Vagina (tissue), 2 donors: ENCODE measurements at regions not wholly inside any gene's neighbourhood (a gene's known extent, or its start where the extent isn't known, plus 50 kb on each side); places are given as distances from the start of the nearest gene placed in this dataset.

Experiments used
- DNase-seq, 2 donors: peaks; one replicate each; pipeline ENCODE4 v3.0.0-alpha.2; 2017; ENCODE audit errors: extremely low spot score in 2 of 2
- H3K27ac ChIP-seq: fragments of 200-600 bp; sonication (generic); one replicate; pipeline ENCODE4 v1.5.1; 2019
- H3K27me3 ChIP-seq: fragments of 200-600 bp; sonication (generic); one replicate; pipeline ENCODE4 v1.5.1; 2019
- H3K36me3 ChIP-seq, 2 donors: fragments of 200-600 bp; sonication (generic); one replicate each; pipeline ENCODE4 v1.5.1; 2017 to 2019
- H3K4me1 ChIP-seq: fragments of 200-600 bp; sonication (generic); one replicate; pipeline ENCODE4 v1.5.1; 2019
- H3K4me3 ChIP-seq, 2 donors: fragments of 200-600 bp; sonication (generic); 1 replicate in 1 of 2; 2 replicates in 1 of 2; pipeline ENCODE4 v1.5.1; 2016 to 2019
- H3K9me3 ChIP-seq: fragments of 200-600 bp; sonication (generic); one replicate; pipeline ENCODE4 v1.5.1; 2019
- CTCF ChIP-seq, 3 experiments: fragments of 450-650 bp in 2 of 3; fragments of 200-600 bp in 1 of 3; sonication (generic) in 1 of 3; IDR thresholded peaks; one replicate each; pipeline ENCODE4 v1.5.1; 2017 to 2019; ENCODE audit warnings: antibody characterized with exemption in 3 of 3, mild to moderate bottlenecking in 2 of 3, moderate library complexity in 2 of 3
- POLR2A ChIP-seq, 2 donors: fragments of 450-650 bp; IDR thresholded peaks; one replicate each; pipeline ENCODE4 v1.6.1; 2017; ENCODE audit warnings: antibody characterized with exemption in 2 of 2, mild to moderate bottlenecking in 2 of 2, moderate library complexity in 2 of 2
- POLR2AphosphoS5 ChIP-seq, 2 donors: sonication (generic); formaldehyde crosslinking; IDR thresholded peaks; one replicate each; pipeline ENCODE4 v1.9.0; 2017; ENCODE audit warnings: antibody characterized with exemption in 2 of 2, mild to moderate bottlenecking in 2 of 2, low read depth in 1 of 2; ENCODE audit not compliant: insufficient read depth in 1 of 2
- intact Hi-C: fragments of 100-400 bp; cut with DNase I; formaldehyde crosslinking; loops from one replicate; pipeline ENCODE4 v1.15.1; 2023

DNA sequence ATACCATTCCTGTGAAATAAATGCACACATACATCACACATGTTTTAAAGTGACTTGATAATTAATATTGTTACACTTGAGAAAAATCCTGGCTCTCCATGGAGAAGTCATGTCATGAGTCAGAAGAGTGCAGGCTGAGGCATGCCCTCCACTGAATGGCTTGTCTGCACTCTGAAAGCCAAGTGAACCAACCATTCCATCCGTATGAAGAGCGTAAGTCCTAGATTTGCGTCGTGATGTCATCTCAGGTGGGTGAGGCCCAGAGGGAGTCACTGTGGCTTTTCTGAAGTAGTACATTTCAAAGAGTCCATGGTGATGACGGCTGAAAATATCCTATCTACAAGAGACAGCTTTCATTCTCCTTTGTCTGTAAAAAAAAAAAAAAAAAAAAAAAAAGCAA lies 83.5 kb upstream of the IRX5 start:
- H3K27ac ChIP-seq, result no peak overlapping the region

GRCh38 chr16:54846766-54847165 lies 83.9 kb upstream of the IRX5 start:
- intact Hi-C loops, result no loop called here
- H3K4me3 ChIP-seq, result no peak overlapping the region
- H3K27ac ChIP-seq, result no peak overlapping the region

More for the DNA sequence above, 83.5 kb upstream of the IRX5 start:
- Histone ChIP-seq H3K9me3 (peaks cover 9% of the 10 kb centered on the region), H3K27me3 (no peaks in the 10 kb centered on the region), H3K4me1 (peaks cover 7% of the 10 kb centered on the region), H3K4me3 (no peak overlapping the region), H3K36me3 (no peaks in the 10 kb centered on the region)
- intact Hi-C loops, result no loop called here
- TF ChIP-seq CTCF (IDR thresholded peaks at IDR 0.05) (no peak), POLR2AphosphoS5 (IDR thresholded peaks at IDR 0.05; ENCODE audit: insufficient read depth in 1 of 2, low read depth in 1 of 2) (peak in 1 of 2 donors; percentile 73)
- DNase-seq, result no peak

DNA sequence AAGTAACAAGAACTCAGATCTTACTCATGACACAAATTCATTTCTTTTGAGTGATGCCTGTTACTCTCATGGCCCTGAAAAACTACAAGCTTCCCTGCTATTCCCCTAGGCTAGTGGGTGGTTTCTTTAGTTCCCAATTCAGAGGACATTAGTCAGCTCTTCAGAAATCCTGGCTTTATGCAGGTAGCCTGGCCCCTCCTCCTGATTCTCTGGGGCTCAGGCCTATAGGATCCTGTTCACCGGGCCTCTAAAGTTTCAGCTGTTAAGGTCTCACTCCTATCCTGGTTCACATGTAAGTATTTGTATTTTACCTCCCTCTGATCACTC lies 87.3 kb upstream of the IRX5 start:
- Histone ChIP-seq H3K4me3 (no peak overlapping the region), H3K27me3 (no peaks in the 10 kb centered on the region), H3K9me3 (peaks cover 9% of the 10 kb centered on the region), H3K4me1 (peaks cover 7% of the 10 kb centered on the region), H3K36me3 (no peaks in the 10 kb centered on the region), H3K27ac (no peak overlapping the region)
- no peak for DNase-seq
- intact Hi-C loops, result no loop called here
- TF ChIP-seq POLR2AphosphoS5 (IDR thresholded peaks at IDR 0.05; ENCODE audit: insufficient read depth in 1 of 2, low read depth in 1 of 2) (no peak), CTCF (IDR thresholded peaks at IDR 0.05) (no peak), POLR2A (IDR thresholded peaks at IDR 0.05) (no peak)

More at GRCh38 chr16:54846766-54847165, 83.9 kb upstream of the IRX5 start:
- TF ChIP-seq POLR2A (IDR thresholded peaks at IDR 0.05) (no peak), CTCF (IDR thresholded peaks at IDR 0.05) (no peak), POLR2AphosphoS5 (IDR thresholded peaks at IDR 0.05; ENCODE audit: insufficient read depth in 1 of 2, low read depth in 1 of 2) (no peak)
- H3K27me3 ChIP-seq, result no peaks in the 10 kb centered on the region
- DNase-seq, result no peak
- peaks cover 9% of the 10 kb centered on the region for H3K9me3 ChIP-seq
- H3K36me3 ChIP-seq, result no peaks in the 10 kb centered on the region
- H3K4me1 ChIP-seq, result peaks cover 7% of the 10 kb centered on the region

- Histone ChIP-seq H3K9me3 (peaks cover 9% of the 10 kb centered on the region), H3K36me3 (no peaks in the 10 kb centered on the region), H3K4me3 (no peak overlapping the region), H3K27ac (no peak overlapping the region), H3K27me3 (no peaks in the 10 kb centered on the region), H3K4me1 (peaks cover 7% of the 10 kb centered on the region)
- DNase-seq, result no peak
- intact Hi-C loops, result no loop called here
- TF ChIP-seq POLR2AphosphoS5 (IDR thresholded peaks at IDR 0.05; ENCODE audit: insufficient read depth in 1 of 2, low read depth in 1 of 2) (no peak), POLR2A (IDR thresholded peaks at IDR 0.05) (no peak), CTCF (IDR thresholded peaks at IDR 0.05) (no peak)
These were observed 87.8 kb upstream of the IRX5 start for GRCh38 chr16:54842743-54843423.

GRCh38 chr16:54829691-54830090 lies 101.0 kb upstream of the IRX5 start:
- no peak for TF ChIP-seq CTCF (IDR thresholded peaks at IDR 0.05)
- no peaks in the 10 kb centered on the region for H3K9me3 ChIP-seq
- intact Hi-C loops, result no loop called here

More at GRCh38 chr16:54829691-54830090, 101.0 kb upstream of the IRX5 start:
- no peak for DNase-seq
- Histone ChIP-seq H3K27ac (no peak overlapping the region), H3K4me3 (no peak overlapping the region), H3K27me3 (no peaks in the 10 kb centered on the region), H3K36me3 (no peaks in the 10 kb centered on the region), H3K4me1 (no peaks in the 10 kb centered on the region)
